Upper lobe of right lung (tissue), 1 donor: ENCODE measurements at regions not wholly inside any gene's neighbourhood (a gene's known extent, or its start where the extent isn't known, plus 50 kb on each side); places are given as distances from the start of the nearest gene placed in this dataset.
"Not testable (repeated sequence)": the region's sequence is repeated elsewhere in the genome, so short reads cannot be mapped to it uniquely, and the experiment has no call there.

ENCODE experiments used
- ATAC-seq: fragments of 200-7000 bp; cut with Tn5 transposase; one replicate; pipeline ENCODE4 v1.9.1; 2020; ENCODE audit warnings: mild to moderate bottlenecking, moderate library complexity
- DNase-seq: peaks from one replicate; pipeline ENCODE4 v3.0.0-alpha.2; 2020
- H3K27ac ChIP-seq: fragments of 200-600 bp; one replicate; pipeline ENCODE4 v1.8.0; 2022
- H3K27me3 ChIP-seq: fragments of 200-600 bp; one replicate; pipeline ENCODE4 v1.8.0; 2022; ENCODE audit warnings: mild to moderate bottlenecking
- H3K36me3 ChIP-seq: fragments of 200-600 bp; one replicate; pipeline ENCODE4 v1.8.0; 2022
- H3K4me1 ChIP-seq: fragments of 200-600 bp; one replicate; pipeline ENCODE4 v1.8.0; 2022
- H3K4me3 ChIP-seq: fragments of 200-600 bp; one replicate; pipeline ENCODE4 v1.8.0; 2022; ENCODE audit warnings: mild to moderate bottlenecking
- H3K9me3 ChIP-seq: fragments of 200-600 bp; one replicate; pipeline ENCODE4 v1.8.0; 2022
- CTCF ChIP-seq: fragments of 200-600 bp; IDR thresholded peaks from one replicate; pipeline ENCODE4 v1.8.0; 2022; ENCODE audit warnings: antibody characterized with exemption
- intact Hi-C: fragments of 100-400 bp; cut with DNase I; formaldehyde crosslinking; loops from one replicate; pipeline ENCODE4 v1.11.0; 2022
- donor health status: DM: no; HTN: yes; CAD: no; lungs with severe emphysema.

GRCh38 chr7:82572195-82572880 lies 128.8 kb upstream of the CACNA2D1 start:
- ATAC-seq (peak; percentile 92), DNase-seq (peak; percentile 81)
- no peak overlapping the region for H3K4me3 ChIP-seq
- H3K27me3 ChIP-seq: no peaks in the 10 kb centered on the region
- H3K9me3 ChIP-seq: no peaks in the 10 kb centered on the region
- no peaks in the 10 kb centered on the region for H3K36me3 ChIP-seq
- H3K4me1 ChIP-seq: no peaks in the 10 kb centered on the region
- TF ChIP-seq CTCF: peak; percentile 90
- no peak overlapping the region for H3K27ac ChIP-seq
- intact Hi-C loops: no loop called here

GRCh38 chr7:82571047-82571446 lies 127.5 kb upstream of the CACNA2D1 start:
- intact Hi-C loops, ATAC-seq, H3K9me3 ChIP-seq, H3K4me3 ChIP-seq, H3K4me1 ChIP-seq, H3K27ac ChIP-seq, DNase-seq, H3K36me3 ChIP-seq, H3K27me3 ChIP-seq: not testable (repeated sequence)

- Histone ChIP-seq H3K36me3 (no peaks in the 10 kb centered on the region), H3K27ac (no peak overlapping the region), H3K4me3 (no peak overlapping the region), H3K4me1 (no peaks in the 10 kb centered on the region), H3K27me3 (no peaks in the 10 kb centered on the region), H3K9me3 (no peaks in the 10 kb centered on the region)
- ATAC-seq (no peak), DNase-seq (no peak)
- no peak for TF ChIP-seq CTCF
- intact Hi-C loops: no loop called here
Measured at GRCh38 chr7:82567841-82568240, 124.3 kb upstream of the CACNA2D1 start.

- Histone ChIP-seq H3K27me3 (no peaks in the 10 kb centered on the region), H3K4me1 (no peaks in the 10 kb centered on the region), H3K9me3 (no peaks in the 10 kb centered on the region), H3K36me3 (no peaks in the 10 kb centered on the region), H3K27ac (no peak overlapping the region), H3K4me3 (no peak overlapping the region)
- DNase-seq (no peak), ATAC-seq (no peak)
- TF ChIP-seq CTCF: no peak
- intact Hi-C loops: no loop called here
Measured at GRCh38 chr7:82567356-82567755, 123.8 kb upstream of the CACNA2D1 start.

GRCh38 chr7:82566752-82567151 lies 123.2 kb upstream of the CACNA2D1 start:
- Histone ChIP-seq H3K9me3 (no peaks in the 10 kb centered on the region), H3K4me1 (no peaks in the 10 kb centered on the region), H3K27me3 (no peaks in the 10 kb centered on the region), H3K36me3 (no peaks in the 10 kb centered on the region), H3K27ac (no peak overlapping the region), H3K4me3 (no peak overlapping the region)
- TF ChIP-seq CTCF: no peak
- DNase-seq (peak; percentile 64), ATAC-seq (peak; percentile 63)
- intact Hi-C loops: no loop called here

GRCh38 chr7:82562716-82563404 lies 119.3 kb upstream of the CACNA2D1 start:
- intact Hi-C loops: no loop called here

More at GRCh38 chr7:82562716-82563404, 119.3 kb upstream of the CACNA2D1 start:
- Histone ChIP-seq H3K27me3 (no peaks in the 10 kb centered on the region), H3K36me3 (no peaks in the 10 kb centered on the region), H3K9me3 (no peaks in the 10 kb centered on the region), H3K4me3 (no peak overlapping the region), H3K27ac (no peak overlapping the region), H3K4me1 (no peaks in the 10 kb centered on the region)
- TF ChIP-seq CTCF: no peak
- DNase-seq: no peak
- ATAC-seq: no peak
